Right forelimb (tissue), 1 donor: ENCODE measurements at regions not wholly inside any gene's neighbourhood (a gene's known extent, or its start where the extent isn't known, plus 50 kb on each side); places are given as distances from the start of the nearest gene placed in this dataset.

Source experiments
- DNase-seq: peaks from one replicate; pipeline ENCODE4 v3.0.0-alpha.2; 2018

DNA sequence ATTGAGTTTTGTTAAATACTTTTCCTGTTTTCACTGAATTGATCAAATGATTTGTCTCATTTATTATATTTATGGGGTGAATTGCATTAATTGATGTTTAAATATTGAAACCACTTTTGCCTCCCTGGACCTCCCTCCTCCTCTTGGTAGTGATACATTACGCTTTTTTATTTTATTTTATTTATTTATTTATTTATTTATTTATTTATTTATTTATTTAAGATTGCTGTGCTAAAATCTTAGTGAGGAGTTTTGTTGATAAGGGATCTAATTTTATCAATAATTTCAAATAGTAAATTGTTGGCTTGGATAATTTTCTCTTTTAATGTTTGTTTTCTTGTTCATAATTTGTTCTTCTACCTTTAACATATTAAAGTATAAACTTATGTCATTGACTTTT, 1281.0 kb upstream of the NXPH2 start:
- DNase-seq = no peak

- DNase-seq = no peak
Observed at GRCh38 chr2:140057928-140058327, 1277.7 kb upstream of the NXPH2 start.

- no peak for DNase-seq
Observed at GRCh38 chr2:140041811-140042210, 1261.6 kb upstream of the NXPH2 start.

DNA sequence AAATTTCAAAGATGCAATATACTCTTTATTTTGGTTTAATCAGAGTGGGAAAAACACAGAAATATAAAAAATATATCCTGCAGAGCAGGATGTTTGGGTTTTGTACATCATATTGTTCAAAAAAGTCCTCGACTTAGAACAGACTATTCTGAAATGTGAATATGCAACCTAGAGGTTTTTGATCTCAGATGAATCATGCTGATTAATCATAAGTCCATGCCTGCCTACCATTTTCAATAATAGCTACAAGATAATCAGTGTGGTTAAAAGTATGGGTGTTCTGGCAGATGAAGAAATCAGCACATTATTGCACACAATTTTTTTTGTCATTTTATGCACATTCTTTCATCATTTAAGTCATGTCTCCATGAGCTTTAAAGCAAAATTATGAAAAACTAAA, 1261.0 kb upstream of the NXPH2 start:
- no peak for DNase-seq

DNA sequence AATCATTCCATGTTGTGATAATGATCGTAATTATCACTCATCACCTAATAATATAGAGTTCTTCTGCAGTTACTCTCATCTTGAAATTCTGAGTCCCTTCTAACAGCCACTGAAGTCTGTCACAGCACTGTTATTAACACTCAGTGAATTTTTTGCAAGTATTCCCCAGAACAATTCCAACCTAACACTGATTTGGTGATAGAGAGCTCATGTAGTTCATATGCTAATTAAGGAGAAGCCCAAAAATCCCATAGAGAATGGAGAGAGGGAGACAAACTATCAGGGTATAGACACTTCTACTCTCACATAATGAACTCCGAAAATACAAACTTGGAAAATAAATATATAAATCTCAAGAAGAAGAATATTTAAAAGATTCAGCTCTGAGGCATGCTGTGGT, 1253.4 kb upstream of the NXPH2 start:
- DNase-seq = no peak

- no peak for DNase-seq
Observed at GRCh38 chr2:140027966-140028365, 1247.8 kb upstream of the NXPH2 start.

- DNase-seq = no peak
Observed at GRCh38 chr2:140027320-140027719, 1247.1 kb upstream of the NXPH2 start.

DNA sequence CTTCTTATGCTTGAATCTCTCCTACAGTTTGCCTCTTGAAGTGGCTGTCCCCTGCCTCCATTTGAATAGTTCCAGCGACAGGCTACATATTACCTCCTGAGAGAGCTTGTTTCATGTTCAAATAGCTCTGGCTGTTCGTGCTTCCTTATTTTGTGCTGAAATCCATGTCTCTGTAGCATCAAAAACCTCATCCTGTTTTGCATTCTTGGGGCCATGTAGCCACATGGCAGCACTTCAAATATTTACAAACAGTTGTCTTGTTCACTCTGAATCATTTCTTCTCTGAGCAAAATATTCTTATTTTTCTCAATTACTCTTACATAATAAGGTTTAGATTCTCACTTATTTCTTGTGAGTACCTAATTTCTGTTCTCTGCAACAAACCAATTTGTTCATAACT, 1243.1 kb upstream of the NXPH2 start:
- DNase-seq = no peak

- no peak for DNase-seq
Observed at GRCh38 chr2:140018541-140018940, 1238.4 kb upstream of the NXPH2 start.

DNA sequence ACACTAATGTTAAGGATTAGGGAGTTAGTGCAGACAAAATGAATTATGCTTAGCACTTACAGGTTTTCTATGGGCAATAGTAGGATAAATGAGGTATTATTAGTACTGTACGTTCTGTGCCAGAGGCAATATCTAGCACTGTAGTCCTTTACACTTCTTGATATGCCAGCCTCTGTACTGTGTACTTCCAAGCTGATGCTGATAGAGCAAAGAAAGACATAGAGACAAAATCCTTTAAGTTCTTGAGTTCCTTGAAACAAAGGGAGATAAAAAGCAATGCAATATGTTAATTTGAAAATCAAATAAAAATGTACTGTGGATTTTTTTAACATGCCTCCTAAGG, 1234.0 kb upstream of the NXPH2 start:
- no peak for DNase-seq

- DNase-seq = no peak
Observed at GRCh38 chr2:140013545-140014203, 1233.5 kb upstream of the NXPH2 start.

DNA sequence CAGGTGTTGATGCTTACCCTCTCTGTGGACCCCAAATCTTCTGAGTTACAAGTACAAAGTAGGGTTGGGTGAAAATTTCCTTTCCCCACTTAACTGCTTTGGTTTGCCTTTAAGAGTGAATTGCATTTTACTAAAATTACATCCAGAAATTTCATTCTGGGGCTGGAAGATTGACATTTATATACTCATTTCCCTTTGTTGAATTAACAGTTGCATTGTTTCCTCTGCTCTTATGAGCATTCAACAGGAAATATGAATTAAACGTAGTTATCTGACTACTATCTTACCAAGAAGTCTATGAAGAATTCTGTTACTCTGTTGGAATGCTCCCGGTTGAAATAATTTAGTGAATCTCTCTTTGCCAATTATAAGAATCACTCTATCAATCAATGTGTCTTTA, 1231.1 kb upstream of the NXPH2 start:
- DNase-seq = no peak

GRCh38 chr2:140002110-140002509, 1221.9 kb upstream of the NXPH2 start:
- DNase-seq = no peak

GRCh38 chr2:139992711-139993345, 1212.6 kb upstream of the NXPH2 start:
- no peak for DNase-seq

- DNase-seq = no peak
Observed at GRCh38 chr2:139992078-139992477, 1211.9 kb upstream of the NXPH2 start.

DNA sequence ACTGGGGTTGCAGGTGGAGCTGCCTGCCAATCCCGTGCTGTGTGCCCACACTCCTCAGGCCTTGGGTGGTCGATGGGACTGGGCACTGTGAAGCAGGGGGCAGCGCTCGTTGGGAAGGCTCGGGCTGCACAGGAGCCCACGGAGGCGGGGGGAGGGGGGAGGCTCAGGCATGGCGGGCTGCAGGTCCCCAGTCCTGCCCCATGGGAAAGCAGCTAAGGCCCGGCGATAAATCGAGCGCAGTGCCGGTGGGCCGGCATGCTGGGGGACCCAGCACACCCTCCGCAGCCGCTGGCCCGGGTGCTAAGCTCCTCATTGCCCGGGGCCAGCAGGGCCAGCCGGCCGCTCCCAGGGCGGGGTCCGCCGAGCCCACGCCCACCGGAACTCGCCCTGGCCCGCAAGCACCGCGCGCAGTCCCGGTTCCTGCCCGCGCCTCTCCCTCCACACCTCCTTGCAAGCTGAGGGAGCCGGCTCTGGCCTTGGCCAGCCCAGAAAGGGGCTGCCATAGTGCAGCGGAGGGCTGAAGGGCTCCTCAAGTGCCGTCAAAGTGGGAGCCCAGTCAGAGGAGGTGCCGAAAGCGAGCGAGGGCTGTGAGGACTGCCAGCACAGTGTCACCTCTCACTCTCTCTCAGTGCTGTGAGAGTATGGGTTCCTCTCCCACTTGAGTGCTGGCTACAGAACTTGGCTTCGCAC, 1210.6 kb upstream of the NXPH2 start:
- no peak for DNase-seq

DNA sequence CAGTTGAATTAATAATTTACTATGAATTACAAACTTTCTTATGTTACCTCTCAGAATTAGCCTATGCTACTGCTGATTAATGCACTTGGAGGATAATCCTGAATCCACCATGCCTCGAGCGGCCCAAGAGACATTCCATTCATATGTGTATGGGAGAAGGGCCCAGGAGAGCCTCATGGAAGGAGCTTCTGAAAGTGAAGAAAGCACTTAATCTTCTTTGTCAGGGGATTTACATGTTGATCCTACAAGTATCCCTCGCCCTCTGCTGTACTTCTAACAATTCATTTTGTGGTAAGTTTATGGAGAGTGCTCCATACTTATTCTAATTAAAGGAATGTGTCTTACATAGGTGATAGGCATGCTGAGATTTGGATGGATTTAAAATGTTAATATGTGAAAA, 1189.1 kb upstream of the NXPH2 start:
- DNase-seq = no peak

DNA sequence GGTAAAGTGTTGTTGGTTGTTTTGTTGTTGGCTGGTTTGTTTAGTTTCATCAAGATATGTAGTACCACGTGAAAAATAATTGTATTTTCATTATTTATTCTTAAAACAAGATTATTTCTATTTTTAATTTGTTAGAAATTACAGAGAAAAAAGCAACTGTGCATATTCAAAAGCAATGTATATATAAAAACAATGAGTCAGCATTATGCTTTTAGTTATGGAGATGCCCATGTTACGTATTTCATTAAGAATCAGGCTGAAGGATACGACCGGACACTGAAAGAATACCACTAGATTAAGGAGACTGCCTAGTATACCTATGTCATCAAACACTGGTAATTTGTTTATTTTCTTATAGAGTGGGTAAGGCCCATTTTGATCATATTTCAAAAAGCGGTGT, 1188.4 kb upstream of the NXPH2 start:
- no peak for DNase-seq

- DNase-seq = no peak
Observed at GRCh38 chr2:139967665-139968064, 1187.5 kb upstream of the NXPH2 start.

DNA sequence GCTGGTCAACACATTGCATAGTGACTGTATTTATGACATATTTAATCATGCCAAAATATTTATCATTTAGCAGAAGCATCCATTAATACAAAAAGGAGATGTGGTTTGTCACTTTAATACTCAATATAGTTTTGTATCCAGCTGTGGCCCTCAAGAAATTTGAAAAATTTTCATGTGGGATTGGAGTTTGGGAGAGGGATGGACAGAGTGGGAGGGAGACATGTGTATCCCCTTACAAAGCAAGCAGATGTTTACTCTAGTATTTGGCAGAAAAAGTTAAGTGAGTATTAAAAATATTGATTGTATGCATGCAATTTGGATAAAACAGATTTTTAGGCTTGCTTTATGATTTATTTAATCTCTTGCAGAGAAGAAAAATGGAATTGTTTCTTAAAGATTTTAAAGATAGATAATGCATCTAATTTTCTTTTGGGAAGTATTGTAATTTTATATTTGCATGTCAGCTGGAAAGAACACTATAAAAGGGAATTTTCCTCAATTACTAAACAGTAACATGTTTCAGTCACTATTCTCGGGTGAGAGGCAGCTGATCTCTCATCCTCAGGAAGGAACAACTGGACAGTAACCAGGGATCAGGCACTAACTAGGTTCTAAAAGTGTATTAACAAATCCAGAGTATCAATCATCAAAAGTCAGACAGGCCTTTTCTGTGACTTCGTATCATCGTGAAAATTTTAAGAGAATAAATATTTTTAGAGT, 1184.7 kb upstream of the NXPH2 start:
- no peak for DNase-seq

DNA sequence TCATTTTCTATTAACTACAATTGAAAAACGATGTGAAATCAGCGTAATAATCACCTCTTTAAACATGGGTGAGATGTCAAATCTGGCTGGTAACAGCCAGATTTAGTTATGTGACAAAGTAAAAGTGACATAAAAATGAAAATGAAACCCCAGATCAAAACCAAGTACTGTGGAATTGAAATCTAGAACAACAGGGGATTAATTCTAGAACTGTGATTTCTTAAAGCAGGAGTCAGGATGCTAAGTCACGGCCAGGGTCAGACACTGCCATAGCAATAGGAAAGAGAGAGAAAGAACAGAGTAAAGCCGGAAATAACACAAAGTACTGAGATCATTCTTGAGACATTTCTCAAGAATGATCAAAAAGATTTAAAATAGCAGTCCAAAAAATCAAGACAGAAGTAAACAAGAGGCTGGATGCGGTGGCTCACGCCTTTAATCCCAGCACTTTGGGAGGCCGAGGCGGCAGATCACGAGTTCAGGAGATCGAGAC, 1183.7 kb upstream of the NXPH2 start:
- no peak for DNase-seq

DNA sequence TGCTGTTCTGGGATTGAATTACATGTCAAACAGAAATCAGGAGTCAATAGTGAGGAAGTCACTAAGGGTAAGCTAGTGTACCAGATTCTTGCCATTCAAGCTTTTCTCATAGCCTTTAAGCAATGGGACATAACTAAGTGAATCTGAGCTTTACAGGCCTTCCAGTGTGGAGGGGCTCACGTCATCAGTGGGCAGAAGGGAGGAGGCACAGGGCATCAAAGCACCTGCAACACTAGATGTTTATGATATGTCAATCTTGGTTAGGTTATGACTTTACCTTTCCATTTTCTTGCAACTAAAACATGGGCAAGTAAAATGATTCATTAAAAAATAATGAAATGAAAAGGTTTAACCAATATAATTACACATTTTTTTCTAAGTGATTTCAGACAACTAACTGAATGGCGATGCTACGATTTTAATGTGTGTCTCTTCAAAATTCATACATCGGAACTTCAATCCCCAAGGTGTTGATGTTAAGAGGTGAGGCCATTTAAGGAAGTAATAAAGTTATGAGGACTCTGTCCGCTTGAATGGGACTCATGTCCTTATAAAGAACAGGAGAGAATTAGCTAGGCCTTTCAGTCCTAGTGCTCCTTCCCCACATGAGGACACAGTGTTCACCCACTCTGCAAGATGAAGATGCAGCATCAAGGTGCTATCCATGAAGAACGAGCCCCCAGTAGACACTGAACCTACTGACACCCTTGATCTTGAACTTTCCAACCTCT, 1169.2 kb upstream of the NXPH2 start:
- no peak for DNase-seq

DNA sequence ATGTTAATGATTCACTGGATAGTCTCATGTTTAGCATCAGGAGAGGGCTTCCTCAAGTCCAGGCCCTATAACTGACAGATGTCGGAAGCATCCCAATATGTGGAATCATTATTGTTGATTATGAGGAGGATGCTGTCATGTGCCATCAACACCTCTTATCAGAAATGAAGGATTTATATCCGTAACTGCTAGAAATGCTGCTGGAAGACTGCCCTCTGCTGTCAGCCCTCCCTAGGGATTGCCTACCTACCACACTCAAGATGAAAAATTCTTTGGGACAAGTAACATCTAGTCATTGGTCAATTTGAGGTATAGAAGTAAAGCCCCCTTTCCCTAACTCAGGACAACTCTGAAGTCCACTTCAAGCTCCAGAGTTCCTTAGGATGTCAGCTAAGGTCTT, 1166.5 kb upstream of the NXPH2 start:
- no peak for DNase-seq
